Ovary (tissue), 3 donors: ENCODE measurements at regions not wholly inside any gene's neighbourhood (a gene's known extent, or its start where the extent isn't known, plus 50 kb on each side); places are given as distances from the start of the nearest gene placed in this dataset.

Experiments used
- EP300 ChIP-seq: sonication (generic); formaldehyde crosslinking; IDR thresholded peaks from one replicate; pipeline ENCODE4 v1.6.1; 2017; ENCODE audit warnings: antibody characterized with exemption
- TF ChIP-seq, protein P1 (sequence below), 3 donors: fragments of 450-650 bp in 2 of 3; fragments of 200-600 bp in 1 of 3; IDR thresholded peaks; one replicate each; pipeline versions ENCODE4 v1.5.1 to v1.8.0; 2016 to 2022; ENCODE audit warnings: antibody characterized with exemption in 3 of 3, mild to moderate bottlenecking in 1 of 3
- donor health status: DM: no; HTN: no; CAD: no.

DNA sequence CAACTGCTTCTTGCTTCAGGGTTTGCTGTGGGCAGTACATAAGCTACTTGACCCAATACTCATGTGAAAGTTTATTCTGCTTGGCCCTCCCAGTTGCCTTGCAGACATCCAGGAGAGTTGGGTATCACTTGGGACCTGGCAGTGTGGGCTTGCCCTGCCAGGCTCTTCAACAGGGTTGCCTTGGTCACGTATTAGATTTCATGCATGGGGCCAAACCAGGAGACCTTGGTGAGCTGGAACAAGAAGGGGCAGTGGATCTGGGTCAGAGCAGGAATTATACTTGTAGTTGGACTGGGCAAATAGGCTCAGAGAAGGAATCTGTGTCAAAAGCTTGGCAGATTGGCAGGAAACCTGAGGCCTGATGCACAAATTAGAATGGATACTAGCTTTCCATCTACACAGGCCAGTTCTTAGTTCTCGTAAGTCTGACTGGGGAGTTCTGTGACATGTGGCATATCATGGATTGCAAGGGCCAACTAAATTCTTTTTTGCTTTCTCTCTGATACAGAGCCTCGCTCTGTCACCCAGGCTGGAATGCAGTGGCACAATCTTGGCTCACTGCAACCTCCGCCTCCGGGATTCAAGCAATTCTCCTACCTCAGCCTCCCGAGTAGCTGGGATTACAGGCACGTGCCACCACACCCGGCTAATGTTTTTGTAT lies 192.6 kb upstream of the SERP2 start:
- TF ChIP-seq, protein P1, sequence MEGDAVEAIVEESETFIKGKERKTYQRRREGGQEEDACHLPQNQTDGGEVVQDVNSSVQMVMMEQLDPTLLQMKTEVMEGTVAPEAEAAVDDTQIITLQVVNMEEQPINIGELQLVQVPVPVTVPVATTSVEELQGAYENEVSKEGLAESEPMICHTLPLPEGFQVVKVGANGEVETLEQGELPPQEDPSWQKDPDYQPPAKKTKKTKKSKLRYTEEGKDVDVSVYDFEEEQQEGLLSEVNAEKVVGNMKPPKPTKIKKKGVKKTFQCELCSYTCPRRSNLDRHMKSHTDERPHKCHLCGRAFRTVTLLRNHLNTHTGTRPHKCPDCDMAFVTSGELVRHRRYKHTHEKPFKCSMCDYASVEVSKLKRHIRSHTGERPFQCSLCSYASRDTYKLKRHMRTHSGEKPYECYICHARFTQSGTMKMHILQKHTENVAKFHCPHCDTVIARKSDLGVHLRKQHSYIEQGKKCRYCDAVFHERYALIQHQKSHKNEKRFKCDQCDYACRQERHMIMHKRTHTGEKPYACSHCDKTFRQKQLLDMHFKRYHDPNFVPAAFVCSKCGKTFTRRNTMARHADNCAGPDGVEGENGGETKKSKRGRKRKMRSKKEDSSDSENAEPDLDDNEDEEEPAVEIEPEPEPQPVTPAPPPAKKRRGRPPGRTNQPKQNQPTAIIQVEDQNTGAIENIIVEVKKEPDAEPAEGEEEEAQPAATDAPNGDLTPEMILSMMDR (IDR thresholded peaks at IDR 0.05) = no peak
- TF ChIP-seq EP300 = no peak
